Panc1 (cell line): ENCODE measurements at regions not wholly inside any gene's neighbourhood (a gene's known extent, or its start where the extent isn't known, plus 50 kb on each side); places are given as distances from the start of the nearest gene placed in this dataset.

Experiments used
- CTCF ChIP-seq: fragments of 450-650 bp; IDR thresholded peaks from 2 replicates; pipeline ENCODE4 v1.5.1; 2017; ENCODE audit warnings: mild to moderate bottlenecking
- REST ChIP-seq, 2 experiments: IDR thresholded peaks; 2 replicates each; pipeline ENCODE4 v1.6.1; 2011 to 2012; ENCODE audit warnings: low read depth in 2 of 2, control low read depth in 1 of 2, low read length in 1 of 2, mild to moderate bottlenecking in 1 of 2, moderate library complexity in 1 of 2; ENCODE audit not compliant: insufficient read depth in 1 of 2

GRCh38 chr18:22829781-22830180 lies 103.3 kb upstream of the RBBP8 start:
- TF ChIP-seq CTCF (no peak), REST (IDR thresholded peaks at IDR 0.05; ENCODE audit: insufficient read depth in 1 of 2, low read depth in 2 of 2, low read length in 1 of 2) (no peak)
